ENCODE measurements at regions not wholly inside any gene's neighbourhood (a gene's known extent, or its start where the extent isn't known, plus 50 kb on each side); places are given as distances from the start of the nearest gene placed in this dataset.

GRCh38 chr11:19472679-19473078 lies 231.9 kb upstream of the E2F8 start:
- no peak overlapping the region for H3K27ac ChIP-seq (ENCODE audit: low read depth, low read length)
- no peak overlapping the region for H3K4me2 ChIP-seq (ENCODE audit: low read length)
- no peaks in the 10 kb centered on the region for H3K9me3 ChIP-seq (ENCODE audit: insufficient read depth, low read depth, low read length)
- Mint-ChIP-seq H3K9me3 (ENCODE audit: unreplicated experiment) (no peaks in the 10 kb centered on the region), H3K4me3 (ENCODE audit: unreplicated experiment) (no peak overlapping the region), H3K36me3 (ENCODE audit: low read depth, unreplicated experiment) (no peaks in the 10 kb centered on the region), H3K27me3 (ENCODE audit: low read depth, unreplicated experiment) (peaks cover 56% of the 10 kb centered on the region), H3K27ac (ENCODE audit: unreplicated experiment) (no peak overlapping the region), H3K4me1 (ENCODE audit: low read depth, unreplicated experiment) (no peaks in the 10 kb centered on the region)
- H3K27me3 ChIP-seq (ENCODE audit: insufficient read depth, low read length): peaks cover 28% of the 10 kb centered on the region
- no peak overlapping the region for H3K9ac ChIP-seq (ENCODE audit: low read length)
- H2AFZ ChIP-seq (ENCODE audit: low read depth, low read length): no peak overlapping the region
- H4K20me1 ChIP-seq (ENCODE audit: insufficient read depth, low read length): no peaks in the 10 kb centered on the region
- no peaks in the 10 kb centered on the region for H3K4me1 ChIP-seq (ENCODE audit: insufficient read depth, low read length)
- H3K79me2 ChIP-seq (ENCODE audit: insufficient read depth, low read length): no peaks in the 10 kb centered on the region
- no peak for DNase-seq (ENCODE audit: low read depth)
- no peak overlapping the region for H3K4me3 ChIP-seq (ENCODE audit: insufficient read depth, low read depth, low read length)
- no peaks in the 10 kb centered on the region for H3K36me3 ChIP-seq (ENCODE audit: insufficient read depth, low read length)
- TF ChIP-seq EZH2 (IDR thresholded peaks at IDR 0.05; ENCODE audit: insufficient read depth, low read length) (no peak), CTCF (IDR thresholded peaks at IDR 0.05; ENCODE audit: insufficient read depth, low read depth, low read length) (no peak)
- no peak for FAIRE-seq

- Mint-ChIP-seq H3K4me3 (ENCODE audit: unreplicated experiment) (no peak overlapping the region), H3K27ac (ENCODE audit: unreplicated experiment) (no peak overlapping the region), H3K4me1 (ENCODE audit: low read depth, unreplicated experiment) (no peaks in the 10 kb centered on the region), H3K9me3 (ENCODE audit: unreplicated experiment) (no peaks in the 10 kb centered on the region), H3K36me3 (ENCODE audit: low read depth, unreplicated experiment) (no peaks in the 10 kb centered on the region), H3K27me3 (ENCODE audit: low read depth, unreplicated experiment) (peaks cover 68% of the 10 kb centered on the region)
- Histone ChIP-seq H3K79me2 (ENCODE audit: insufficient read depth, low read length) (no peaks in the 10 kb centered on the region), H3K4me3 (ENCODE audit: insufficient read depth, low read depth, low read length) (no peak overlapping the region), H3K9me3 (ENCODE audit: insufficient read depth, low read depth, low read length) (no peaks in the 10 kb centered on the region), H3K36me3 (ENCODE audit: insufficient read depth, low read length) (no peaks in the 10 kb centered on the region), H3K27me3 (ENCODE audit: insufficient read depth, low read length) (peaks cover 27% of the 10 kb centered on the region), H3K9ac (ENCODE audit: low read length) (no peak overlapping the region), H2AFZ (ENCODE audit: low read depth, low read length) (no peak overlapping the region), H3K4me2 (ENCODE audit: low read length) (no peak overlapping the region), H3K27ac (ENCODE audit: low read depth, low read length) (no peak overlapping the region), H4K20me1 (ENCODE audit: insufficient read depth, low read length) (no peaks in the 10 kb centered on the region), H3K4me1 (ENCODE audit: insufficient read depth, low read length) (no peaks in the 10 kb centered on the region)
- FAIRE-seq (no peak), DNase-seq (ENCODE audit: low read depth) (no peak)
- TF ChIP-seq EZH2 (IDR thresholded peaks at IDR 0.05; ENCODE audit: insufficient read depth, low read length): no peak
- no peak for TF ChIP-seq CTCF (IDR thresholded peaks at IDR 0.05; ENCODE audit: insufficient read depth, low read depth, low read length)
These were observed 227.2 kb upstream of the E2F8 start for GRCh38 chr11:19467904-19468303.

GRCh38 chr11:19466314-19466713 lies 225.6 kb upstream of the E2F8 start:
- TF ChIP-seq EZH2 (IDR thresholded peaks at IDR 0.05; ENCODE audit: insufficient read depth, low read length) (no peak), CTCF (IDR thresholded peaks at IDR 0.05; ENCODE audit: insufficient read depth, low read depth, low read length) (no peak)
- Histone ChIP-seq H4K20me1 (ENCODE audit: insufficient read depth, low read length) (no peaks in the 10 kb centered on the region), H3K4me1 (ENCODE audit: insufficient read depth, low read length) (no peaks in the 10 kb centered on the region), H3K9me3 (ENCODE audit: insufficient read depth, low read depth, low read length) (no peaks in the 10 kb centered on the region), H3K36me3 (ENCODE audit: insufficient read depth, low read length) (no peaks in the 10 kb centered on the region), H3K27me3 (ENCODE audit: insufficient read depth, low read length) (peaks cover 25% of the 10 kb centered on the region), H3K9ac (ENCODE audit: low read length) (no peak overlapping the region), H3K4me2 (ENCODE audit: low read length) (no peak overlapping the region), H2AFZ (ENCODE audit: low read depth, low read length) (no peak overlapping the region), H3K79me2 (ENCODE audit: insufficient read depth, low read length) (no peaks in the 10 kb centered on the region), H3K4me3 (ENCODE audit: insufficient read depth, low read depth, low read length) (no peak overlapping the region), H3K27ac (ENCODE audit: low read depth, low read length) (no peak overlapping the region)
- peaks cover 78% of the 10 kb centered on the region for H3K27me3 Mint-ChIP-seq (ENCODE audit: low read depth, unreplicated experiment)
- no peak overlapping the region for H3K4me3 Mint-ChIP-seq (ENCODE audit: unreplicated experiment)
- H3K4me1 Mint-ChIP-seq (ENCODE audit: low read depth, unreplicated experiment): no peaks in the 10 kb centered on the region
- H3K27ac Mint-ChIP-seq (ENCODE audit: unreplicated experiment): no peak overlapping the region
- DNase-seq (ENCODE audit: low read depth): no peak
- no peaks in the 10 kb centered on the region for H3K9me3 Mint-ChIP-seq (ENCODE audit: unreplicated experiment)
- no peak for FAIRE-seq
- no peaks in the 10 kb centered on the region for H3K36me3 Mint-ChIP-seq (ENCODE audit: low read depth, unreplicated experiment)
